ENCODE measurements at regions not wholly inside any gene's neighbourhood (a gene's known extent, or its start where the extent isn't known, plus 50 kb on each side); places are given as distances from the start of the nearest gene placed in this dataset.

- intact Hi-C loops (cut with DNase I): no loop called here
- Histone ChIP-seq H3K27me3 (no peaks in the 10 kb centered on the region), H3K4me1 (no peaks in the 10 kb centered on the region), H3K27ac (no peak overlapping the region), H3K4me3 (no peak overlapping the region), H3K36me3 (replicated peaks in 1 of 2; ENCODE audit: insufficient read depth in 1 of 2, low read depth in 2 of 2) (no peaks in the 10 kb centered on the region), H3K9me3 (no peaks in the 10 kb centered on the region)
- 78 to 81% methylated on average over 2 of the region's 2 CpGs for WGBS, 2 donors
- ATAC-seq (no peak), DNase-seq (no peak)
- TF ChIP-seq POLR2A (IDR thresholded peaks at IDR 0.05) (no peak), CTCF (IDR thresholded peaks at IDR 0.05) (no peak)
Measured at GRCh38 chr1:199353906-199354305, 673.6 kb upstream of the NR5A2 start.

GRCh38 chr1:199356561-199356960 is 670.9 kb upstream of the NR5A2 start:
- Histone ChIP-seq H3K36me3 (replicated peaks in 1 of 2; ENCODE audit: insufficient read depth in 1 of 2, low read depth in 2 of 2) (no peaks in the 10 kb centered on the region), H3K4me3 (no peak overlapping the region), H3K9me3 (no peaks in the 10 kb centered on the region), H3K27me3 (no peaks in the 10 kb centered on the region), H3K4me1 (no peaks in the 10 kb centered on the region), H3K27ac (no peak overlapping the region)
- 74 to 82% methylated on average over 2 of the region's 2 CpGs for WGBS, 2 donors
- no peak for TF ChIP-seq CTCF (IDR thresholded peaks at IDR 0.05)
- TF ChIP-seq POLR2A (IDR thresholded peaks at IDR 0.05): no peak
- no peak for ATAC-seq
- intact Hi-C loops (cut with DNase I): no loop called here
- no peak for DNase-seq

- no peaks in the 10 kb centered on the region for H3K4me1 ChIP-seq
- no peaks in the 10 kb centered on the region for H3K36me3 ChIP-seq (replicated peaks in 1 of 2; ENCODE audit: insufficient read depth in 1 of 2, low read depth in 2 of 2)
- WGBS, 2 donors: 58 to 70% methylated on average over 3 of the region's 3 CpGs
- H3K27ac ChIP-seq: no peak overlapping the region
- TF ChIP-seq POLR2A (IDR thresholded peaks at IDR 0.05): no peak
- DNase-seq (no peak), ATAC-seq (no peak)
- intact Hi-C loops (cut with DNase I): no loop called here
- H3K27me3 ChIP-seq: no peaks in the 10 kb centered on the region
- H3K9me3 ChIP-seq: no peaks in the 10 kb centered on the region
- no peak overlapping the region for H3K4me3 ChIP-seq
Measured at GRCh38 chr1:199357599-199357998, 669.9 kb upstream of the NR5A2 start.

- no peaks in the 10 kb centered on the region for H3K4me1 ChIP-seq
- WGBS, 2 donors: 79 to 89% methylated on average over 1 of the region's 1 CpG
- no peak for ATAC-seq
- no peaks in the 10 kb centered on the region for H3K9me3 ChIP-seq
- H3K36me3 ChIP-seq (replicated peaks in 1 of 2; ENCODE audit: insufficient read depth in 1 of 2, low read depth in 2 of 2): no peaks in the 10 kb centered on the region
- intact Hi-C loops (cut with DNase I): no loop called here
- TF ChIP-seq POLR2A (IDR thresholded peaks at IDR 0.05) (no peak), CTCF (IDR thresholded peaks at IDR 0.05) (no peak)
- H3K4me3 ChIP-seq: no peak overlapping the region
- no peak for DNase-seq
- H3K27ac ChIP-seq: no peak overlapping the region
- no peaks in the 10 kb centered on the region for H3K27me3 ChIP-seq
Measured at GRCh38 chr1:199362996-199363395, 664.5 kb upstream of the NR5A2 start.

- H3K4me1 ChIP-seq: no peaks in the 10 kb centered on the region
- intact Hi-C loops (cut with DNase I): no loop called here
- ATAC-seq: no peak
- no peaks in the 10 kb centered on the region for H3K9me3 ChIP-seq
- no peaks in the 10 kb centered on the region for H3K36me3 ChIP-seq (replicated peaks in 1 of 2; ENCODE audit: insufficient read depth in 1 of 2, low read depth in 2 of 2)
- DNase-seq: no peak
- H3K27ac ChIP-seq: no peak overlapping the region
- TF ChIP-seq CTCF (IDR thresholded peaks at IDR 0.05) (no peak), POLR2A (IDR thresholded peaks at IDR 0.05) (no peak)
- no peaks in the 10 kb centered on the region for H3K27me3 ChIP-seq
- WGBS, 2 donors: 42 to 72% methylated on average over 2 of the region's 2 CpGs
- no peak overlapping the region for H3K4me3 ChIP-seq
Measured at GRCh38 chr1:199373139-199373538, 654.4 kb upstream of the NR5A2 start.
